SK-N-SH (cell line): ENCODE measurements at regions not wholly inside any gene's neighbourhood (a gene's known extent, or its start where the extent isn't known, plus 50 kb on each side); places are given as distances from the start of the nearest gene placed in this dataset.

Experiments used
- CTCF ChIA-PET: fragments of 300-600, 350-600 bp; formaldehyde crosslinking; extraction: SDS; loops from one replicate; lab custom pipeline; 2021; lab: Yijun Ruan, JAX
- POLR2A ChIA-PET: fragments of 350-600 bp; sonication (Branson Sonifier 250); formaldehyde crosslinking; extraction: SDS; loops from one replicate; lab custom pipeline; 2020; ENCODE audit warnings: antibody characterized with exemption, inconsistent platforms; lab: Yijun Ruan, JAX
- DNase-seq: peaks from one replicate; pipeline ENCODE4 v3.0.0; 2012
- H2AFZ ChIP-seq: fragments of 200-600 bp; sonication (generic); 2 replicates; pipeline ENCODE4 v1.8.1; 2016; ENCODE audit warnings: antibody characterized with exemption, mild to moderate bottlenecking, low read depth
- H3F3A ChIP-seq: fragments of 200-600 bp; sonication (generic); replicated peaks from 2 replicates; pipeline ENCODE3; 2016; ENCODE audit warnings: antibody characterized with exemption, mild to moderate bottlenecking; ENCODE audit not compliant: insufficient read depth
- H3K27ac ChIP-seq, 2 experiments: fragments of 200-500 bp in 1 of 2; fragments of 200-600 bp in 1 of 2; sonication (Bioruptor generic) in 1 of 2; sonication (generic), shearing (Covaris generic) in 1 of 2; 2 replicates each; pipeline versions ENCODE4 v1.5.1 to v1.6.1; 2014 to 2016; ENCODE audit warnings: low read depth in 2 of 2, inconsistent platforms in 1 of 2, low read length in 1 of 2, mild to moderate bottlenecking in 1 of 2, mixed read lengths in 1 of 2
- H3K27me3 ChIP-seq: fragments of 200-600 bp; sonication (generic), shearing (Covaris generic); 2 replicates; pipeline ENCODE4 v1.6.1; 2016; ENCODE audit warnings: mixed run types; ENCODE audit not compliant: insufficient read depth
- H3K36me3 ChIP-seq, 2 experiments: fragments of 200-500 bp in 1 of 2; fragments of 200-600 bp in 1 of 2; sonication (Bioruptor generic) in 1 of 2; sonication (generic) in 1 of 2; replicated peaks in 1 of 2; 2 replicates each; pipeline versions ENCODE3 to v1.5.1; 2014 to 2016; ENCODE audit warnings: low read length in 1 of 2, mild to moderate bottlenecking in 1 of 2; ENCODE audit not compliant: insufficient read depth in 2 of 2, control insufficient read depth in 1 of 2
- H3K4me1 ChIP-seq, 2 experiments: fragments of 200-500 bp in 1 of 2; fragments of 200-600 bp in 1 of 2; sonication (Bioruptor generic) in 1 of 2; sonication (generic), shearing (Covaris generic) in 1 of 2; 2 replicates each; pipeline versions ENCODE4 v1.5.1 to v1.6.1; 2014 to 2016; ENCODE audit warnings: low read depth in 1 of 2, low read length in 1 of 2, mixed run types in 1 of 2; ENCODE audit not compliant: insufficient read depth in 2 of 2, control insufficient read depth in 1 of 2
- H3K4me2 ChIP-seq: fragments of 200-600 bp; sonication (generic), shearing (Covaris generic); 2 replicates; pipeline ENCODE4 v1.6.1; 2017; ENCODE audit warnings: mixed run types
- H3K4me3 ChIP-seq, 2 experiments: fragments of 200-500 bp in 1 of 2; fragments of 200-600 bp in 1 of 2; sonication (Bioruptor generic) in 1 of 2; sonication (generic), shearing (Covaris generic) in 1 of 2; 2 replicates each; pipeline versions ENCODE4 v1.5.1 to v1.8.1; 2014 to 2016; ENCODE audit warnings: low read depth in 2 of 2, inconsistent platforms in 1 of 2, low read length in 1 of 2, mild to moderate bottlenecking in 1 of 2, mixed read lengths in 1 of 2, moderate library complexity in 1 of 2
- H3K79me2 ChIP-seq: fragments of 200-600 bp; sonication (generic); 2 replicates; pipeline ENCODE4 v1.8.1; 2017; ENCODE audit warnings: mild to moderate bottlenecking; ENCODE audit not compliant: insufficient read depth
- H3K9ac ChIP-seq: fragments of 200-600 bp; sonication (generic); 2 replicates; pipeline ENCODE4 v1.6.1; 2017; ENCODE audit warnings: mixed run types
- H3K9me2 ChIP-seq: fragments of 200-600 bp; sonication (generic); 2 replicates; pipeline ENCODE4 v1.6.1; 2017; ENCODE audit warnings: mixed run types
- H3K9me3 ChIP-seq: fragments of 200-600 bp; sonication (generic); 2 replicates; pipeline ENCODE4 v1.6.1; 2017; ENCODE audit warnings: mixed run types, mild to moderate bottlenecking, moderate library complexity
- H4K20me1 ChIP-seq: fragments of 200-600 bp; sonication (generic); 2 replicates; pipeline ENCODE4 v1.6.1; 2017; ENCODE audit warnings: mild to moderate bottlenecking, mixed run types; ENCODE audit not compliant: insufficient read depth
- CTCF ChIP-seq: fragments of 200-600 bp; sonication (generic); IDR thresholded peaks from 2 replicates; pipeline ENCODE4 v1.6.1; 2017; ENCODE audit warnings: antibody characterized with exemption, mild to moderate bottlenecking, moderate library complexity
- ELF1 ChIP-seq: IDR thresholded peaks from 2 replicates; pipeline ENCODE4 v1.4.0; 2012
- EZH2phosphoT487 ChIP-seq: fragments of 200-600 bp; sonication (generic); IDR thresholded peaks from 2 replicates; pipeline ENCODE4 v1.6.1; 2017; ENCODE audit warnings: low read depth, mixed run types, mild to moderate bottlenecking, antibody characterized with exemption, moderate library complexity, borderline replicate concordance
- FOXM1 ChIP-seq: IDR thresholded peaks from 2 replicates; pipeline ENCODE4 v1.4.0; 2012; ENCODE audit warnings: low read depth, mild to moderate bottlenecking
- GABPA ChIP-seq: IDR thresholded peaks from 2 replicates; pipeline ENCODE4 v1.4.0; 2012; ENCODE audit warnings: low read depth, mild to moderate bottlenecking
- JUND ChIP-seq: IDR thresholded peaks from 2 replicates; pipeline ENCODE4 v1.4.0; 2012
- MAX ChIP-seq: IDR thresholded peaks from 2 replicates; pipeline ENCODE4 v1.4.0; 2012; ENCODE audit warnings: low read depth
- MEF2A ChIP-seq: IDR thresholded peaks from 2 replicates; pipeline ENCODE4 v1.4.0; 2012; ENCODE audit warnings: low read depth, borderline replicate concordance
- NFIC ChIP-seq: IDR thresholded peaks from 2 replicates; pipeline ENCODE4 v1.4.0; 2012; ENCODE audit warnings: borderline replicate concordance
- NRF1 ChIP-seq: IDR thresholded peaks from 2 replicates; pipeline ENCODE4 v1.6.1; 2012; ENCODE audit warnings: low read depth, mild to moderate bottlenecking, low read length
- RAD21 ChIP-seq: IDR thresholded peaks from 2 replicates; pipeline ENCODE4 v1.6.1; 2012; ENCODE audit warnings: mild to moderate bottlenecking, low read length
- RCOR1 ChIP-seq: fragments of 150-350 bp; IDR thresholded peaks from 2 replicates; pipeline ENCODE4 v1.6.1; 2017; ENCODE audit warnings: antibody characterized with exemption, low read length
- REST ChIP-seq: IDR thresholded peaks from 2 replicates; pipeline ENCODE4 v1.6.1; 2012; ENCODE audit warnings: mild to moderate bottlenecking, low read depth, low read length, moderate library complexity
- SIN3A ChIP-seq: IDR thresholded peaks from 2 replicates; pipeline ENCODE4 v1.6.1; 2012; ENCODE audit warnings: low read depth, mild to moderate bottlenecking, low read length, moderate library complexity, borderline replicate concordance
- USF2 ChIP-seq: fragments of 150-350 bp; IDR thresholded peaks from 2 replicates; pipeline ENCODE4 v1.6.1; 2017; ENCODE audit warnings: antibody characterized with exemption, low read length, low read depth, borderline replicate concordance
- WGBS: methylation state at CpG from one replicate; pipeline ENCODE4 v1.1.6; 2017; ENCODE audit warnings: low lambda C conversion rate; 5-methylcytosine and 5-hydroxymethylcytosine counted together

GRCh38 chr18:79612291-79613108, 67.1 kb upstream of the CTDP1 start:
- ChIA-PET POLR2A (no interaction called here), CTCF (interaction anchor here (0.9 kb wide), 1 partner anchor 32 kb away, joined by 3 read pairs; no protein-coding TSS in a partner anchor)
- Histone ChIP-seq H4K20me1 (no peaks in the 10 kb centered on the region), H3K4me1 (no peaks in the 10 kb centered on the region), H3K27ac (no peak overlapping the region), H3K36me3 (no peaks in the 10 kb centered on the region), H3K9me2 (no peaks in the 10 kb centered on the region), H3K9me3 (no peaks in the 10 kb centered on the region), H3K4me2 (no peak overlapping the region), H3F3A (peaks cover 2% of the 10 kb centered on the region), H2AFZ (no peak overlapping the region), H3K27me3 (peaks cover 88% of the 10 kb centered on the region), H3K9ac (no peak overlapping the region), H3K79me2 (no peaks in the 10 kb centered on the region), H3K4me3 (no peak overlapping the region)
- no peak for TF ChIP-seq NRF1
- no peak for TF ChIP-seq USF2
- TF ChIP-seq RCOR1 = no peak
- no peak for TF ChIP-seq CTCF
- TF ChIP-seq EZH2phosphoT487 = no peak
- TF ChIP-seq REST = no peak
- no peak for TF ChIP-seq MAX
- no peak for TF ChIP-seq RAD21
- no peak for TF ChIP-seq SIN3A
- no peak for TF ChIP-seq MEF2A
- TF ChIP-seq FOXM1 = no peak
- no peak for TF ChIP-seq ELF1
- TF ChIP-seq GABPA = no peak
- no peak for TF ChIP-seq JUND
- no peak for TF ChIP-seq NFIC
- WGBS = 3% methylated on average over 9 of the region's 27 CpGs
- no peak for DNase-seq
